ENCODE measurements at regions not wholly inside any gene's neighbourhood (a gene's known extent, or its start where the extent isn't known, plus 50 kb on each side); places are given as distances from the start of the nearest gene placed in this dataset.

- TF ChIP-seq CTCF (IDR thresholded peaks at IDR 0.05): no peak
- TF ChIP-seq POLR2A (IDR thresholded peaks at IDR 0.05): no peak
Observed at GRCh38 chr3:20556661-20557060, 370.7 kb upstream of the SGO1 start.

All from Peyer's patch (tissue), 4 donors.